OCI-LY1 (cell line): ENCODE measurements at regions not wholly inside any gene's neighbourhood (a gene's known extent, or its start where the extent isn't known, plus 50 kb on each side); places are given as distances from the start of the nearest gene placed in this dataset.

Experiments
- H2AFZ ChIP-seq: fragments of 200-600 bp; sonication (generic), shearing (Covaris generic); 2 replicates; pipeline ENCODE4 v1.6.0; 2014; ENCODE audit warnings: antibody characterized with exemption, mild to moderate bottlenecking, low read length
- H3F3A ChIP-seq: fragments of 200-600 bp; sonication (generic), shearing (Covaris generic); 2 replicates; pipeline ENCODE4 v1.6.0; 2014; ENCODE audit warnings: mild to moderate bottlenecking, antibody characterized with exemption, low read length, moderate library complexity; ENCODE audit not compliant: insufficient read depth
- H3K27ac ChIP-seq: fragments of 200-600 bp; sonication (generic); 2 replicates; pipeline ENCODE4 v1.5.1; 2014; ENCODE audit warnings: low read length, mixed run types, mild to moderate bottlenecking, low read depth; ENCODE audit not compliant: poor library complexity, severe bottlenecking
- H3K27me3 ChIP-seq: fragments of 200-600 bp; sonication (generic); 2 replicates; pipeline ENCODE4 v1.6.0; 2014; ENCODE audit warnings: antibody characterized with exemption, mild to moderate bottlenecking, low read length, moderate library complexity; ENCODE audit not compliant: insufficient read depth
- H3K36me3 ChIP-seq: fragments of 200-600 bp; sonication (generic); 2 replicates; pipeline ENCODE4 v1.6.1; 2014; ENCODE audit warnings: mild to moderate bottlenecking, antibody characterized with exemption, low read length, moderate library complexity, mixed read lengths; ENCODE audit not compliant: insufficient read depth
- H3K4me1 ChIP-seq: fragments of 200-600 bp; sonication (generic); 2 replicates; pipeline ENCODE4 v1.5.1; 2014; ENCODE audit warnings: mild to moderate bottlenecking, low read length, moderate library complexity; ENCODE audit not compliant: insufficient read depth, severe bottlenecking
- H3K4me2 ChIP-seq: fragments of 200-600 bp; sonication (generic), shearing (Covaris generic); 2 replicates; pipeline ENCODE4 v1.6.1; 2014; ENCODE audit warnings: low read length
- H3K4me3 ChIP-seq: fragments of 200-600 bp; sonication (generic); 2 replicates; pipeline ENCODE4 v1.5.1; 2014; ENCODE audit warnings: low read length, low read depth, mild to moderate bottlenecking, mixed read lengths; ENCODE audit not compliant: poor library complexity, severe bottlenecking
- H3K79me2 ChIP-seq: fragments of 200-600 bp; shearing (Covaris generic); 2 replicates; pipeline ENCODE4 v1.6.1; 2016; ENCODE audit warnings: mixed run types, low read length, mixed read lengths; ENCODE audit not compliant: insufficient read depth
- H3K9ac ChIP-seq: fragments of 200-600 bp; sonication (generic), shearing (Covaris generic); 2 replicates; pipeline ENCODE4 v1.6.1; 2014; ENCODE audit warnings: mild to moderate bottlenecking, low read length, mixed read lengths
- H3K9me2 ChIP-seq: fragments of 200-600 bp; sonication (generic), shearing (Covaris generic); 2 replicates; pipeline ENCODE4 v1.6.1; 2014; ENCODE audit warnings: low read depth, mild to moderate bottlenecking, low read length, mixed read lengths
- H3K9me3 ChIP-seq: fragments of 200-600 bp; shearing (Covaris generic); 2 replicates; pipeline ENCODE4 v1.6.1; 2014; ENCODE audit warnings: low read length, mixed read lengths
- H4K20me1 ChIP-seq: fragments of 200-600 bp; sonication (generic), shearing (Covaris generic); 2 replicates; pipeline ENCODE4 v1.6.0; 2016; ENCODE audit warnings: mild to moderate bottlenecking, low read length; ENCODE audit not compliant: insufficient read depth
- EZH2 ChIP-seq: fragments of 200-600 bp; sonication (generic), shearing (Covaris generic); IDR thresholded peaks from 2 replicates; pipeline ENCODE4 v1.8.0; 2017; ENCODE audit warnings: borderline replicate concordance, mixed run types, mild to moderate bottlenecking, antibody characterized with exemption, low read length, moderate library complexity, mixed read lengths
- TF ChIP-seq, protein P1 (sequence below): fragments of 200-600 bp; sonication (generic), shearing (Covaris generic); IDR thresholded peaks from 2 replicates; pipeline ENCODE4 v1.5.1; 2017; ENCODE audit warnings: mild to moderate bottlenecking, antibody characterized with exemption, low read length, moderate library complexity, mixed read lengths

DNA sequence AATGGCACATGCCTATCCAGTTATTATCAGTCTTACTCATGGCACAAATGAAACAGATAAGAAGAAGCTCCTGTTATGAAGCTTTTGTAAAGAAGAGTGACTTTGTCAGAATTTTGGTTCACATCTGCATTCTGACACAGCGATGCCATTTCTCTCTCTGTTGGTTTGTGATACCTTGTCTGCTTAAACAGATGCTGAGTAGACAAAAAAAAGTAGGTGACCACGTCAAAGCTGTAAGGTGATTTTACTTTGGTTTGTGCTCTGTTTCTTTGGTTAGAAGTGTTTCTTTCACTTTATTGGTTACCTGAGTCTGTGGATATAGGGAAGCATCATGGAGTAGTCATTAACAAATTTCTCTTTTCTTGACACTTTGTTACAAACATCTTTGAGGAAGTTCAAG, 422.3 kb upstream of the ADAMTSL1 start:
- TF ChIP-seq, protein P1, sequence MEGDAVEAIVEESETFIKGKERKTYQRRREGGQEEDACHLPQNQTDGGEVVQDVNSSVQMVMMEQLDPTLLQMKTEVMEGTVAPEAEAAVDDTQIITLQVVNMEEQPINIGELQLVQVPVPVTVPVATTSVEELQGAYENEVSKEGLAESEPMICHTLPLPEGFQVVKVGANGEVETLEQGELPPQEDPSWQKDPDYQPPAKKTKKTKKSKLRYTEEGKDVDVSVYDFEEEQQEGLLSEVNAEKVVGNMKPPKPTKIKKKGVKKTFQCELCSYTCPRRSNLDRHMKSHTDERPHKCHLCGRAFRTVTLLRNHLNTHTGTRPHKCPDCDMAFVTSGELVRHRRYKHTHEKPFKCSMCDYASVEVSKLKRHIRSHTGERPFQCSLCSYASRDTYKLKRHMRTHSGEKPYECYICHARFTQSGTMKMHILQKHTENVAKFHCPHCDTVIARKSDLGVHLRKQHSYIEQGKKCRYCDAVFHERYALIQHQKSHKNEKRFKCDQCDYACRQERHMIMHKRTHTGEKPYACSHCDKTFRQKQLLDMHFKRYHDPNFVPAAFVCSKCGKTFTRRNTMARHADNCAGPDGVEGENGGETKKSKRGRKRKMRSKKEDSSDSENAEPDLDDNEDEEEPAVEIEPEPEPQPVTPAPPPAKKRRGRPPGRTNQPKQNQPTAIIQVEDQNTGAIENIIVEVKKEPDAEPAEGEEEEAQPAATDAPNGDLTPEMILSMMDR, result no peak
- TF ChIP-seq EZH2, result no peak

DNA sequence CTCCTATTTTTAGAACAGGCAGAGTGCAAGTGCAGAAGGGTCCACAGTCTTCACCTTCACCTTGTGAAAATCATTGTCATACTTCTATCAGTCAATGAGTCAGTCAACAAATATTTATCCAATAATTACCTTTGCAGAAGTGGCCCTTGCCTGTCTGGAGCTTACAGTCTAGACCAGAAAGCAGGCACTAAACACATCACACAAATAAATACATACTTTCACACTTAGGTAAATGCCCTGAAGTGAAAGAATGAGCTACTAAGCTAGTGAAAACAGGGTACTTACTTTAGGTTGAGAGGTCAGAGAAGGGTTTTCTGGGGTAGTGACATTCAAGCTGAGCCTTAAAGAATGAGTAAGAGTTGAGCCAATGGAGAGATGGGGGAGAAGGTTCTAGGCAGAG, 421.9 kb upstream of the ADAMTSL1 start:
- Histone ChIP-seq H3F3A (no peaks in the 10 kb centered on the region), H3K4me2 (no peak overlapping the region), H3K27me3 (no peaks in the 10 kb centered on the region), H3K4me3 (no peak overlapping the region), H3K9me2 (no peaks in the 10 kb centered on the region), H3K9ac (no peak overlapping the region), H3K9me3 (no peaks in the 10 kb centered on the region), H3K79me2 (no peaks in the 10 kb centered on the region), H4K20me1 (no peaks in the 10 kb centered on the region), H2AFZ (no peak overlapping the region), H3K27ac (no peak overlapping the region), H3K36me3 (no peaks in the 10 kb centered on the region), H3K4me1 (no peaks in the 10 kb centered on the region)
- TF ChIP-seq, protein P1, result no peak
- TF ChIP-seq EZH2, result no peak

More for the DNA sequence above, 422.3 kb upstream of the ADAMTSL1 start:
- no peaks in the 10 kb centered on the region for H3K27me3 ChIP-seq
- H4K20me1 ChIP-seq, result no peaks in the 10 kb centered on the region
- no peaks in the 10 kb centered on the region for H3K9me2 ChIP-seq
- H3F3A ChIP-seq, result no peaks in the 10 kb centered on the region
- H3K9me3 ChIP-seq, result no peaks in the 10 kb centered on the region
- no peak overlapping the region for H3K4me2 ChIP-seq
- no peak overlapping the region for H2AFZ ChIP-seq
- no peak overlapping the region for H3K9ac ChIP-seq
- H3K36me3 ChIP-seq, result no peaks in the 10 kb centered on the region
- no peaks in the 10 kb centered on the region for H3K79me2 ChIP-seq
- no peak overlapping the region for H3K27ac ChIP-seq
- no peak overlapping the region for H3K4me3 ChIP-seq
- H3K4me1 ChIP-seq, result no peaks in the 10 kb centered on the region

DNA sequence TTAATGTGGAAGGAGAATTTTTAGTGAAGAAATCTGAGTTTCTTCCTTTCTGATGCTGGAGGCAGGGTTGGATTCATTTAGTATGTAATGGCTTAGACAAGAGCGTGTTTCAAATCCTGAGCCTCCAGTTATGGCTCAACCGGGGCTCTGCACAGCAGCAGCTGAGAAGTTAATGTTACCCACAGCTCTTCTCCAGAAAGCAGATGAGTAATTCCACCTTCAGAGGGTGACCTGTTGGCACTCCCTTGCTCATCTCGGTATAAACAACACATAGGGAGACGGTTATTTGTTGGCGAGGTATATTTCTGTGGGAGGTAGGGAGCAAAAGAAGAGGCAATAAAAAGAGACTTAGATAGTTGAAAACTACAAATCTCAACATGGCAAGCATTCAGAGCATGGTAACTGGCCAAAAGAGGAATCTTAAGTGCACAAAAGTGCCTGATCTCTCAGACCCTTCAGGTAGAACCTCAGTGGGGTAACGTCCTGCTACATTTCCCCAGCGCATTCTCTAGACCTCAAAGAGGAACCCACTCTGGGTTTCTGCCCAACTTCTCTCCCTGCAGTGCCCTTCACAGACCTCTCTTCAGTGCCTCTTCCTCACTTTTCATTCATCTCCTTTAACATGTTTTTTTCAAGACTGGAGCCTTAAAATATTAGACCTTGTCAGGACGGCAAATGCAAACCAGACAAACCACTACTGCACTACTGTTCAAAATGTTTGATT, 417.5 kb upstream of the ADAMTSL1 start:
- Histone ChIP-seq H3K79me2 (no peaks in the 10 kb centered on the region), H3K9me3 (no peaks in the 10 kb centered on the region), H3K9ac (no peak overlapping the region), H4K20me1 (no peaks in the 10 kb centered on the region), H3K36me3 (no peaks in the 10 kb centered on the region), H3K27ac (no peak overlapping the region), H3K4me1 (no peaks in the 10 kb centered on the region), H3K27me3 (no peaks in the 10 kb centered on the region), H3F3A (no peaks in the 10 kb centered on the region), H3K9me2 (no peaks in the 10 kb centered on the region), H3K4me2 (no peak overlapping the region), H2AFZ (no peak overlapping the region), H3K4me3 (no peak overlapping the region)
- TF ChIP-seq, protein P1, result no peak
- TF ChIP-seq EZH2, result no peak
